CD4-positive, alpha-beta T cell treated with Interleukin-21 for 1 hour (primary cell): ENCODE measurements at regions not wholly inside any gene's neighbourhood (a gene's known extent, or its start where the extent isn't known, plus 50 kb on each side); places are given as distances from the start of the nearest gene placed in this dataset.

Experiments used
- DNase-seq: peaks from one replicate; pipeline ENCODE4 v3.0.0-alpha.2; 2020

GRCh38 chr11:43545610-43546009 lies 134.9 kb upstream of the HSD17B12 start:
- DNase-seq = no peak

- no peak for DNase-seq
Measured at GRCh38 chr11:43546561-43547429, 133.7 kb upstream of the HSD17B12 start.

DNA sequence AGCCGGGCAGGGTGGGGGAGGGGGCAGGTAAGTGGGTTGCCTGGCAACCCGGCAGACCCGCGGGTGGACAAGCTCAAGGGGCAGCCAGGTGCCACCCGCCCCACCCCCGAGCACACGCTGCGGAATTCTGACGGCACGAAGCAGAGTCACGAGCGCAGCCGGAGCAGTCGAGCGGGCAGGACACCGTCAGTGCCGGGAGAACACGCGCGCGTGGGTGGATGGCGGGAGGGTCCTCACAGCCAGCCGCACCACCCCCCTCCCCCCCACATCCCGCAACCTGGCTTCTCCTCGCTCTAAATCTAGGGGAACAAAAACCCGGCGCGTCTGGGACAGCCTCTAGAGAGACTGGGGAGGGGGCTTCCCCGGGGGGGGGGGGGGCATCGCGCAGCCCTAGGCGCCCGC lies 133.1 kb upstream of the HSD17B12 start:
- no peak for DNase-seq

DNA sequence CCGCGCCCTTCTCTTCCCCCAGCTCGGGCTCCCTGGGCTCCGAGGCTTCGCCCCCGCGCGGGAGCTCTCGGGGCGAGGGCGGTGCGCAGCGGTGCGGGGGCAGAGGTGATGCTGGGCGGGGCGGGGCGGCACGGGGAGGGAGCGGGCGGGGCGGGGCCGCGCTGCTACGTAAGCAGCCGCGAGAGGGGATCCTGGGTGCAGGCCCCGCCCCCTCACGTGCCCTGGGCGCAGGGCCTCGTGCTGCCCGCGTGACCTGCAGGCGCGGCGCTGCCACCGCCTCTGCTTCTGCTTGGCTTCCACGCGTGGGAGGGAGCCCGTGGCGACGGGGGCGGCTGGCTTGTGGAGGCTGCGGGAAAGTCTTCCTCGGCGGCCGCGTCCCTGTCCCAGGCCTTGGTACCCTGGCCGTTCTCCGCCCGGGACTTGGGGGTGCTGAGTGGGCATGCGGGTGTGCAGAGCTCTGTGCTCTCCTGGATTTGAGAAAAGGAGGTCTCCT lies 132.6 kb upstream of the HSD17B12 start:
- DNase-seq = no peak

- no peak for DNase-seq
Measured at GRCh38 chr11:43548916-43549315, 131.6 kb upstream of the HSD17B12 start.

- no peak for DNase-seq
Measured at GRCh38 chr11:43549624-43550023, 130.9 kb upstream of the HSD17B12 start.

- DNase-seq = no peak
Measured at GRCh38 chr11:43550714-43551113, 129.8 kb upstream of the HSD17B12 start.

- no peak for DNase-seq
Measured at GRCh38 chr11:43554148-43554473, 126.4 kb upstream of the HSD17B12 start.

DNA sequence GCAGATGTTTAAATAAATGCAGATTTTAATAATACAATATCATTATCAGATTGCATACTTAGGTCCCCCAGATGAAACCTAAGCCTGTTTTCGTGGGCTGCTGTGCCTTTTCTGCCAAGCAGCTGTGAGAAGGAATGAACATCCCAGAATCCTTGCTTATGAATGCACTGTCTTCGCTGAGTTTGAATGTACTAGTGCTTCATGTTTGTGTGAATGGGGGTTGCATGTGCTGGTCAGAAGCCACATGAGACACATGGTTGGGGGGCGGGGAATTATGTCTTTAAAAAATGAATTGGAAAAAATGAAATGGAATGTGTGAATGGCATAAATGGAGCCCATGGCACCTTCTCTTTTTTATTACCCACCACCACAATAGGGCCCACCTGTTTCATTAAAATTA lies 125.4 kb upstream of the HSD17B12 start:
- no peak for DNase-seq

DNA sequence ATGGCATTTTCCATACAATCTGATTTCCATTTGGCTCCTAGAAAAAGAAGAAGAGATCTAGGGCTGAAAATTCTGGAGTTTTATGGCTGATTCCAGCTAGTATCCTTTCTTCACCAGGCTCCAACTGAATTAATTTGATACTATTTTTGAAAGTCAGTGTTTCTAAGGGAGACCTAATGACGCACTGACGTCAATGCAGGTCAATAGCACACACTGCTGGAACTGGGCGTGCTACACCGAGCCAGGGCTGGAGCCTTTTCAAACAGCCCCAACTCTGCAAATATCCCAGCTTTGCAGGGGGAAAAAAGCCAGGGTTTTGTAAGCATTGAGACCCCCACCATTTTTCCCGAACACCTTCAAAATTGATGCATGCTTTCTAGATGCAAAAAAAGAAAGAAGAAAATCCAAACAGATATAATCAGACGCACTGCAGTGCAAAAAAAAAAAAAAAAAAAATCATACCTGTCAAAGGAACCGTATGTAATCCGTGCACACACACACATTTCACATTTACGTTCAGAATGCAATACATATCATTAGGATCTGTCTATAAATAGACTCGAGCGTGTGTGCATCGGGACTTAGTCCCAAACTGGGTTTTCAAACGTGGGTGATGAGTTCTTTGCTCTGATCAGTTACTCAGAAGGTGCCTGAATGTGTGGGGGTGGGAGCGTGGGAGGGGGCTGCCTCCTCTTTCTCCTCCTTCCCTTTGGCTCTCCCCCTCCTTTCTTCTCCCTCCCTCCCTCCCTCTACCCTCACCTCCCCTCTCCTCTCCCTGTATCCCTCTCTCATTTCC lies 124.5 kb upstream of the HSD17B12 start:
- DNase-seq = no peak

DNA sequence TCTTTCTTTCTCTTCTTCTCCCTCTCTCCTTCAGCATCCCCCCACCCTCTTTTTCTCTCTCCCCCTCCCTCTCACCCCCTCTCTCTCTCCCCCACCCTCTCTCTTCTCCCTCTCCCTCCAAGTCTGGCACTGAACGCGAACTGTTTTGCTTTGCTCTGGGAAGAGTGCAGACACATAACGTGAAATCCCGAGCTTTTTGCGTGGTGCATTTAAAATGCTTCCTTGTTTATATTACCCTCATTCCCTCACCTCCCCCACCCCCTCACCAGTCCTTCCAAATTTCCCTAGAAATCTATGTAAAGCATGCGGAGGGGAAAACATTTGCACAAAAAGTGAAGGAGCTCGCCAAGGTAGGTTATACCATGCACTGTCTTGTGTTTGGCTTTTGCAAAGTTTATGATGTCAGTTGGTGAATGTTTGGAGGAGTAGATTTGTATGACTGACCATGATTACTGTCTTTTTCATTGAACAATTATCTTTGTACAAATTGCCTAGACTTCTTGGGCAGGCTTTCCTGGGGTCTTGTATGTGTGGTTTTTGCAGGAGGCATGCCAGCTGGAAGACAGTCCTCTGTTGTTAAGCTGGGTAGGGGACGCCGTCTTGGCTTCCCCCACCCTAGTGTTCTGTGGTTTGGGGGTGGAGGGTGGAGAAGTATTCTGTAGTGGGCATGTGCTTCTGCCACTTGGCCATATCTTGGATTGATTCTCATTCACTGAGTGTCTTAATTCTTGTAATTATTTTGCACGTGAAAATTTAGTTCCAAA lies 123.7 kb upstream of the HSD17B12 start:
- DNase-seq = no peak

GRCh38 chr11:43557553-43558110 lies 122.9 kb upstream of the HSD17B12 start:
- no peak for DNase-seq

DNA sequence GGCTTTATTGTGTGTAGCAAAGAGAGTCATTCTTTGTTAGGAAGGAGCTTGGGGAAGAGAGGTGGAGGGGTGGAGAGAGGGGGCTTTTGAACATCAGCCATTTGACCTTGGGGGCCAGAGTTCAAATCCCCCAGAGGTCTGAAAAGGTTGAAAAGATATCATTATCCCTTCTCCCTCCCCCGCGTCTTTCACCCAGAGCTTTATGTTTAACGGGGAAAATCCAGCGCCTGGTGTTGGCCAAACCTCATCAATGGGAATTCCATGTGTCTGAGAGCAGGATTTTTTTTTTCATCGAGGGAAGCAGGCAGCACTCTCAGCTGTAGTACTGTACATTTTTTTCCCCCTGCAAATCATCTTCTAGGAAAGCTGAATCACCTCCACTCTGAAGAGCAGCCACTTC lies 122.4 kb upstream of the HSD17B12 start:
- no peak for DNase-seq

DNA sequence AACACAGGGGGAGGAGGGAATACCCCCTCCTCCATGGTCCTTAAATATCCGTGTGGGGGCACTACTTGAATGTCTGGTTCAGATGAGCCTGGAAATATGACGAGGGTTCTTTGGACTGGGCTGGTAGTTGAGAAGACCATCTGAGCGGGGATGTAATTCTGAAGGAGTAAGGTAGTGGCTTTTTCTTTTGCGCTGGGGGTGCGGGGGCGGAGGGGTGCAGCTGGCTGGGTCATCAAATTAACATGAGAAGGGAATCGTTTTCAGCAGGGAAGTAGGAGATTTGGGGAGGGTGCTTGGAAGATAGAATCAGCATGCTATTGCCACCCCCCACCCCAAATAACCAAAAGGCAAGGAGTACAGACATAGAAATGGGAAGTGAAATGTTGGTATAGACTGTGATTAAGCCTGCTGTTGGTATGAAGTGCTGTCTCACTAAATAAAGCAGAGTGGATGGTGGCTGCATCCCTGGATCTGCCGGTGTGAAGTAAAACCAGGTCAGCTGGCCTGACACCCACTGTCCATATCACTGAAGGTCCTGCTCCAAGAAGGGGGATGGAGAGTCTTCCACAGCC lies 121.9 kb upstream of the HSD17B12 start:
- no peak for DNase-seq

DNA sequence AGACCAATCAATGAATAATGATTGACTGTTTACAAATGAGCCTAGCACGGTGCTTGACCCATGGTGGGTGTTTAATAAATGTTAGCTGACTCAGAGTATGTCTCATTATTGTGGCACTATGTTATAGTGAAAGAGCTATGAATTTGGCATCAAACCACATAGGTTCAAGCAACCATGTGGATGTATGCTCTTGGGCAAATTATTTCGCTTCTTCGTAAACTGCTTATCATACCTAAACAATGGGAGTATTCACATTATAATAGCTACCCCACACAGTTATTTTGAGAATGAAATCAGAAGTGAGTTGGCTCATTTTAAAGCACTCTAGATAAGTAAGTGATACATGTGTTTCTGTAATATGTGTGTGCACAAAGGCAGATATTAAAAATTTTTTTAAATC lies 118.7 kb upstream of the HSD17B12 start:
- no peak for DNase-seq

DNA sequence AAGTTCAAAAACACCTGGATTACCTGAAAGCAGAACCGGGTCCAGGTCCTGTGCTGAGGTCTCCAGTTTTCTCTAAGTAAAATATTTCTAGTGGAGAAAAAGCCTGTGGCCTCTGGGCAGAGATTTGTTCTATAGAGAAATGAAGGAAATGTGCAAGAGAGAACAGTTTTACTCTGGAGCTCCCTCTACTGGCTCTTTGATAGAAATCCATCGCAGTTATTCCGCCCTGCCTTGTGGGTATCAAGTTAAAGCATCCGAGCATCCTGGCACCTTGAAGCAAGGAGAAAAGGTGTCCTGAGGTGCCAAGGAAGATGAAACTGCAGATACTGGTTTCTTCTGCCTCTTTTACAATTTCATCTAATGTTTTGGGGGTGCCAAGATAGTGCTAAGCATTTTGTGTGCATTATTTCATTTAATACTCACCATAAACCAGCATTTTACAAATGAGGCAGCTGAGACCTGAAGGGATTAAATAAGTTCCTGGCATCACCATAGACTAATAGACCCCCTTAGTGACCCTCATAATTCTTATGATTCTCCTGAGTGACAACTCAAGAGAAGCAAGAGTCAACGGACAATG lies 113.1 kb upstream of the HSD17B12 start:
- DNase-seq = peak; percentile 16

- DNase-seq = no peak
Measured at GRCh38 chr11:43573233-43573632, 107.3 kb upstream of the HSD17B12 start.

- no peak for DNase-seq
Measured at GRCh38 chr11:43573873-43574272, 106.7 kb upstream of the HSD17B12 start.

GRCh38 chr11:43574411-43574810 lies 106.1 kb upstream of the HSD17B12 start:
- DNase-seq = no peak

DNA sequence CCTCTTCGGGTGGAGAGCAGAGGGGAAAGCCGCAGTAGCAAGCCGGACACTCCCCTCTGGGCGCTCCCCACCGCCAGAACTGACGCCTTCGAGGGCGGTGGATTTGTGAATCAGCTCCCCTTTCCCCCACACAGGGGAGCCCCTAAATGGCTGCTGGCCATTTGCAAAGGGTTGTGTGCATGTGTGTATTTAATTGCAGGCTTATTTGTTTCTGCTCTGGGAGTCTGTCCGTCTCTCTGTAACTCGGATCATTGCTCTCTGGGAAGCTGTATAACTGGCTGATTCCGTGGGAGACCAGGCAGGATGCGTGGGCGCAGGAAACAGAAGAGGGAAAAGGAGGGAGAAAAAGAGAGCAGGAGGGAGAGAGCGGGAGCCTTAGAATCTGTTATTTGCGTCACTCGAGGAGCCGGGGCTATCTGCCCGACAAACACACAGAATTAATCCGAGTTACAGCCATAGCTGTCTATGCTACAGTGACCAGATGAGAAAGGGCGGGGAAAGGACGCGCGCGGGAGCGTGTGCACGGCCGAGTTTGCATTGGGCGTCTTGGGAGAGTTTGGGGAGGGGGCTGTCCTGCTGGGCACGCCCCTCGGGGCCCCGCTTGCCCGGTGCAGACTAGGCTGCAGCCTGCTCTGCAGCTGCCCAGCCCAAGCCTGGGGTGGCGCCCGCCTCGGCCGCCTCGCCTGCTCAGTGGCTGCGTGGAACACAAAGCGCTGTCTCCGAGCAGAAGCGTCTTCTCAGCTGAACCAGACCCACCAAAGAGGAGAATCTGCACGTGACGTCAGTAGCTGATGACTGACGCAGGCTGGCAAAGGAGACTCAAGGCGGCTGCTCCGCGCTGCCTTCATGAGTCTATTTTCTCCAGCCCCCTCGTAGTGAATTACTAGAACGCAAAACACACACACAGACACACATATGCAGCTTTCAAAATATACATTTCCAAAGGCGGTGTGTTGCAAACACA lies 105.3 kb upstream of the HSD17B12 start:
- DNase-seq = no peak

DNA sequence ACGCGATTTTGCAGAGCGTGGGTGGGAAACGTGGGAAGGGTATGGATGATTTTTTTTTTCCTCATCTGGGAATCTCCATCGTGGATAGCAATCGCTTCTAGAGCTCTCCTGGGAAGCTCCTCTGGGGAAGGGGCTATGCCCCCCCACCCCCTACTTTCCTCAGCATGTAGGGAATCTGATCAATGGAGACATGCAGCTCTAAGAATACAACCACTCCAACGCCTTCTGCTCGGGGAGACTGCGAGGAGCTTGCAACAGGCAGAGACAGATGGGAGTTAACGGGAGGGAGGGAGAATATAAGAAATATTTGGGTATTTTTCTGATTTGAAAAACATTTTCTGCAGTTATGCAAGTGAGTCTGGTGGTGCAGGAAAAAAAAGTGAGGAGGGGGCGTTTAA lies 104.6 kb upstream of the HSD17B12 start:
- no peak for DNase-seq
